SU-DHL-6 (cell line): ENCODE measurements at regions not wholly inside any gene's neighbourhood (a gene's known extent, or its start where the extent isn't known, plus 50 kb on each side); places are given as distances from the start of the nearest gene placed in this dataset.

Experiments used
- H2AFZ ChIP-seq: fragments of 200-600 bp; sonication (generic); 2 replicates; pipeline ENCODE4 v1.6.1; 2014; ENCODE audit warnings: low read depth, mild to moderate bottlenecking, moderate library complexity, mixed read lengths, antibody characterized with exemption, low read length; ENCODE audit not compliant: severe bottlenecking
- H3F3A ChIP-seq: fragments of 200-600 bp; shearing (Covaris generic); 2 replicates; pipeline ENCODE4 v1.6.0; 2016; ENCODE audit warnings: antibody characterized with exemption, mild to moderate bottlenecking; ENCODE audit not compliant: insufficient read depth
- H3K27ac ChIP-seq: fragments of 200-600 bp; sonication (generic); 2 replicates; pipeline ENCODE4 v1.5.1; 2016; ENCODE audit warnings: low read depth, mild to moderate bottlenecking, low read length, moderate library complexity, mixed read lengths
- H3K27me3 ChIP-seq: fragments of 200-600 bp; sonication (generic), shearing (Covaris generic); 2 replicates; pipeline ENCODE4 v1.6.0; 2014; ENCODE audit warnings: mild to moderate bottlenecking, low read length
- H3K36me3 ChIP-seq: fragments of 200-600 bp; sonication (generic); 2 replicates; pipeline ENCODE4 v1.6.1; 2014; ENCODE audit warnings: mild to moderate bottlenecking, low read length, mixed read lengths
- H3K4me2 ChIP-seq: fragments of 300-600, 200-600 bp; shearing (Covaris generic), sonication (generic); 2 replicates; pipeline ENCODE4 v1.6.0; 2014; ENCODE audit warnings: low read length, low read depth, mild to moderate bottlenecking; ENCODE audit not compliant: poor library complexity, severe bottlenecking
- H3K4me3 ChIP-seq: fragments of 200-600 bp; sonication (generic); 2 replicates; pipeline ENCODE4 v1.5.1; 2014; ENCODE audit warnings: antibody characterized with exemption, low read length, mild to moderate bottlenecking, mixed read lengths; ENCODE audit not compliant: insufficient read depth, poor library complexity, severe bottlenecking
- H3K79me2 ChIP-seq: fragments of 200-600 bp; sonication (generic); 2 replicates; pipeline ENCODE4 v1.6.1; 2014; ENCODE audit warnings: mild to moderate bottlenecking, low read length, moderate library complexity; ENCODE audit not compliant: insufficient read depth
- H3K9ac ChIP-seq: fragments of 200-600 bp; sonication (generic); 2 replicates; pipeline ENCODE4 v1.7.0; 2014; ENCODE audit warnings: mild to moderate bottlenecking, low read length
- H3K9me2 ChIP-seq: fragments of 200-600 bp; sonication (generic); replicated peaks from 2 replicates; pipeline ENCODE4 v1.6.1; 2014; ENCODE audit warnings: low read length; ENCODE audit not compliant: insufficient read depth
- H3K9me3 ChIP-seq: fragments of 200-600 bp; sonication (generic); 2 replicates; pipeline ENCODE4 v1.6.1; 2014; ENCODE audit warnings: low read length, mixed read lengths; ENCODE audit not compliant: insufficient read depth
- H4K20me1 ChIP-seq: fragments of 200-600 bp; sonication (generic); 2 replicates; pipeline ENCODE4 v1.6.1; 2014; ENCODE audit warnings: low read depth, mild to moderate bottlenecking, antibody characterized with exemption, low read length, moderate library complexity, mixed read lengths
- EZH2phosphoT487 ChIP-seq: fragments of 200-600 bp; sonication (generic), shearing (Covaris generic); conservative IDR thresholded peaks from 2 replicates; pipeline ENCODE4 v1.6.1; 2018; ENCODE audit warnings: mild to moderate bottlenecking, antibody characterized with exemption, low read length, moderate library complexity, mixed read lengths
- TF ChIP-seq, protein P1 (sequence below): fragments of 200-600 bp; sonication (generic); IDR thresholded peaks from one replicate; pipeline ENCODE4 v1.5.1; 2017; ENCODE audit warnings: antibody characterized with exemption, mild to moderate bottlenecking, low read length, moderate library complexity; ENCODE audit not compliant: insufficient read depth, poor library complexity, severe bottlenecking

- H3F3A ChIP-seq, result no peaks in the 10 kb centered on the region
- no peak overlapping the region for H3K4me2 ChIP-seq
- no peak overlapping the region for H2AFZ ChIP-seq
- H3K27me3 ChIP-seq, result no peaks in the 10 kb centered on the region
- no peaks in the 10 kb centered on the region for H3K79me2 ChIP-seq
- H3K4me3 ChIP-seq, result no peak overlapping the region
- no peak for TF ChIP-seq EZH2phosphoT487
- TF ChIP-seq, protein P1, sequence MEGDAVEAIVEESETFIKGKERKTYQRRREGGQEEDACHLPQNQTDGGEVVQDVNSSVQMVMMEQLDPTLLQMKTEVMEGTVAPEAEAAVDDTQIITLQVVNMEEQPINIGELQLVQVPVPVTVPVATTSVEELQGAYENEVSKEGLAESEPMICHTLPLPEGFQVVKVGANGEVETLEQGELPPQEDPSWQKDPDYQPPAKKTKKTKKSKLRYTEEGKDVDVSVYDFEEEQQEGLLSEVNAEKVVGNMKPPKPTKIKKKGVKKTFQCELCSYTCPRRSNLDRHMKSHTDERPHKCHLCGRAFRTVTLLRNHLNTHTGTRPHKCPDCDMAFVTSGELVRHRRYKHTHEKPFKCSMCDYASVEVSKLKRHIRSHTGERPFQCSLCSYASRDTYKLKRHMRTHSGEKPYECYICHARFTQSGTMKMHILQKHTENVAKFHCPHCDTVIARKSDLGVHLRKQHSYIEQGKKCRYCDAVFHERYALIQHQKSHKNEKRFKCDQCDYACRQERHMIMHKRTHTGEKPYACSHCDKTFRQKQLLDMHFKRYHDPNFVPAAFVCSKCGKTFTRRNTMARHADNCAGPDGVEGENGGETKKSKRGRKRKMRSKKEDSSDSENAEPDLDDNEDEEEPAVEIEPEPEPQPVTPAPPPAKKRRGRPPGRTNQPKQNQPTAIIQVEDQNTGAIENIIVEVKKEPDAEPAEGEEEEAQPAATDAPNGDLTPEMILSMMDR, result no peak
- H3K9ac ChIP-seq, result no peak overlapping the region
- H3K9me3 ChIP-seq, result no peaks in the 10 kb centered on the region
- H3K36me3 ChIP-seq, result no peaks in the 10 kb centered on the region
- no peaks in the 10 kb centered on the region for H4K20me1 ChIP-seq
- no peaks in the 10 kb centered on the region for H3K9me2 ChIP-seq
- H3K27ac ChIP-seq, result no peak overlapping the region
Measured at GRCh38 chr4:17029432-17029831, 131.0 kb upstream of the LDB2 start.

- no peak overlapping the region for H3K4me3 ChIP-seq
- H2AFZ ChIP-seq, result no peak overlapping the region
- no peaks in the 10 kb centered on the region for H3K36me3 ChIP-seq
- no peaks in the 10 kb centered on the region for H3K27me3 ChIP-seq
- TF ChIP-seq, protein P1, result no peak
- TF ChIP-seq EZH2phosphoT487, result no peak
- H3K9me3 ChIP-seq, result no peaks in the 10 kb centered on the region
- H3K9ac ChIP-seq, result no peak overlapping the region
- no peaks in the 10 kb centered on the region for H3K9me2 ChIP-seq
- no peak overlapping the region for H3K27ac ChIP-seq
- no peaks in the 10 kb centered on the region for H3F3A ChIP-seq
- no peaks in the 10 kb centered on the region for H3K79me2 ChIP-seq
- no peak overlapping the region for H3K4me2 ChIP-seq
- no peaks in the 10 kb centered on the region for H4K20me1 ChIP-seq
Measured at GRCh38 chr4:17027495-17027894, 129.1 kb upstream of the LDB2 start.

DNA sequence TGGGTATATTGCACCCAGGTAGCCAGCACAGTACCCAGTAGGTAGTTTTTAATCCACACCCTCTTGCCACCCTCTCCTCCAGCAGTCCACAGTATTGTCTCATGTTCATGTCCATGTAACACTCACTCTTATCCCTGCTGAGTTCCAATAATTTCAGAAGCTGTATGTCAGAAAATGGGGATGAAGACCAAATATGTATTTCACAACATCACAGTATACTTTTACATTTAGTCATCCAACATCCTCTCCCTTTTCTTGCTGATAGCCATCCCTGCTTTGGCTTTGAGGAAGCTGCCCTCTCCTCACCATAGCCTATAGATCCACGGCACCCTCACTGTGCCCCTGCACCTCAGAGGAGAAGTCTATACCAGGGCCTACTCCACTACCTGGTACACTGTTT lies 126.0 kb upstream of the LDB2 start:
- TF ChIP-seq EZH2phosphoT487, result no peak
- TF ChIP-seq, protein P1, result no peak
- H3K27ac ChIP-seq, result no peak overlapping the region
- no peaks in the 10 kb centered on the region for H3K9me2 ChIP-seq

GRCh38 chr4:17020901-17021300 lies 122.5 kb upstream of the LDB2 start:
- Histone ChIP-seq H3K27ac (no peak overlapping the region), H3F3A (no peaks in the 10 kb centered on the region), H3K4me3 (no peak overlapping the region)

More for the DNA sequence above, 126.0 kb upstream of the LDB2 start:
- Histone ChIP-seq H4K20me1 (no peaks in the 10 kb centered on the region), H3K36me3 (no peaks in the 10 kb centered on the region), H2AFZ (no peak overlapping the region), H3K4me2 (no peak overlapping the region), H3K27me3 (no peaks in the 10 kb centered on the region), H3K9ac (no peak overlapping the region), H3K9me3 (no peaks in the 10 kb centered on the region), H3K4me3 (no peak overlapping the region), H3F3A (no peaks in the 10 kb centered on the region), H3K79me2 (no peaks in the 10 kb centered on the region)

More at GRCh38 chr4:17020901-17021300, 122.5 kb upstream of the LDB2 start:
- Histone ChIP-seq H4K20me1 (no peaks in the 10 kb centered on the region), H3K79me2 (no peaks in the 10 kb centered on the region), H3K9ac (no peak overlapping the region), H3K4me2 (no peak overlapping the region), H2AFZ (no peak overlapping the region), H3K27me3 (no peaks in the 10 kb centered on the region), H3K9me3 (no peaks in the 10 kb centered on the region), H3K9me2 (no peaks in the 10 kb centered on the region), H3K36me3 (no peaks in the 10 kb centered on the region)
- TF ChIP-seq, protein P1, result no peak
- no peak for TF ChIP-seq EZH2phosphoT487
